HCT116 (cell line): ENCODE measurements at regions not wholly inside any gene's neighbourhood (a gene's known extent, or its start where the extent isn't known, plus 50 kb on each side); places are given as distances from the start of the nearest gene placed in this dataset.

Experiments
- ATAC-seq: fragments of 200-7000 bp; cut with Tn5 transposase; 2 replicates; pipeline ENCODE4 v1.9.1; 2020; ENCODE audit warnings: mild to moderate bottlenecking, moderate library complexity
- BruUV-seq: library from RNA; stranded (reverse); fragments of 400-500 nt; replicated peaks from 2 replicates; lab custom pipeline; 2021; lab: Mats Ljungman, UMichigan
- CTCF ChIA-PET: fragments of 300-600 bp; sonication (Branson Sonifier 250); formaldehyde crosslinking; loops from one replicate; lab custom pipeline; 2021; ENCODE audit warnings: antibody characterized with exemption; lab: Charles Lee
- POLR2A ChIA-PET: fragments of 300-600, 350-600 bp; sonication (Branson Sonifier 250); formaldehyde crosslinking; loops from one replicate; lab custom pipeline; 2021; ENCODE audit warnings: antibody characterized with exemption; lab: Charles Lee
- RAD21 ChIA-PET, 2 experiments: fragments of 300-600 bp; sonication (Branson Sonifier 250); formaldehyde crosslinking; loops; one replicate each; lab custom pipeline; 2023; ENCODE audit warnings: low total read pairs in 2 of 2; ENCODE audit not compliant: uncharacterized antibody in 2 of 2, unreplicated experiment in 2 of 2, low non-redundant PET in 1 of 2; lab: Charles Lee
- DNase-seq: peaks from one replicate; pipeline ENCODE4 v3.0.0-alpha.2; 2010; ENCODE audit warnings: low read depth, low spot score
- H2AFZ ChIP-seq: fragments of 200-600 bp; shearing (Covaris generic), sonication (generic); 2 replicates; pipeline ENCODE4 v1.6.1; 2017; ENCODE audit warnings: low read depth, mixed run types, mixed read lengths, antibody characterized with exemption, low read length; ENCODE audit not compliant: poor library complexity, severe bottlenecking
- H3K27ac ChIP-seq: 2 replicates; pipeline ENCODE4 v1.5.1; 2012; ENCODE audit warnings: low read depth, low read length
- H3K27me3 ChIP-seq: fragments of 200-600 bp; sonication (generic); 2 replicates; pipeline ENCODE4 v1.6.1; 2016; ENCODE audit warnings: mixed run types, low read length, mixed read lengths; ENCODE audit not compliant: insufficient read depth
- H3K36me3 ChIP-seq, 2 experiments: fragments of 200-500 bp in 1 of 2; fragments of 200-600 bp in 1 of 2; sonication (Bioruptor generic) in 1 of 2; sonication (generic) in 1 of 2; 2 replicates each; pipeline versions ENCODE4 v1.5.1 to v1.6.1; 2014 to 2016; ENCODE audit warnings: low read length in 2 of 2, inconsistent platforms in 1 of 2, mixed read lengths in 1 of 2, mixed run types in 1 of 2; ENCODE audit not compliant: insufficient read depth in 2 of 2, control insufficient read depth in 1 of 2
- H3K4me1 ChIP-seq, 2 experiments: fragments of 200-600 bp in 1 of 2; sonication (generic) in 1 of 2; 2 replicates each; pipeline versions ENCODE4 v1.5.1 to v1.6.1; 2012 to 2017; ENCODE audit warnings: low read length in 2 of 2, inconsistent platforms in 1 of 2, mild to moderate bottlenecking in 1 of 2, mixed read lengths in 1 of 2, mixed run types in 1 of 2, moderate library complexity in 1 of 2; ENCODE audit not compliant: insufficient read depth in 2 of 2, control insufficient read depth in 1 of 2
- H3K4me2 ChIP-seq: fragments of 200-600 bp; sonication (generic); 2 replicates; pipeline ENCODE4 v1.6.1; 2017; ENCODE audit warnings: mixed run types, low read length, mixed read lengths
- H3K4me3 ChIP-seq, 2 experiments: fragments of 200-600 bp in 1 of 2; sonication (generic) in 1 of 2; replicated peaks in 1 of 2; 2 replicates each; pipeline ENCODE4 v1.5.1; 2011 to 2016; ENCODE audit warnings: low read length in 2 of 2, control low read depth in 1 of 2, low read depth in 1 of 2, mild to moderate bottlenecking in 1 of 2, mixed read lengths in 1 of 2, mixed run types in 1 of 2
- H3K79me2 ChIP-seq: fragments of 200-600 bp; sonication (generic); 2 replicates; pipeline ENCODE4 v1.6.1; 2017; ENCODE audit warnings: mild to moderate bottlenecking, mixed run types, low read length, moderate library complexity, mixed read lengths; ENCODE audit not compliant: insufficient read depth
- H3K9ac ChIP-seq: fragments of 200-600 bp; sonication (generic); 2 replicates; pipeline ENCODE4 v1.6.1; 2016; ENCODE audit warnings: low read length, mixed read lengths
- H3K9me2 ChIP-seq: fragments of 200-600 bp; sonication (generic), shearing (Covaris generic); 2 replicates; pipeline ENCODE4 v1.6.1; 2017; ENCODE audit warnings: mixed run types, mild to moderate bottlenecking, moderate library complexity; ENCODE audit not compliant: insufficient read depth
- H3K9me3 ChIP-seq, 2 experiments: fragments of 200-500 bp in 1 of 2; fragments of 200-600 bp in 1 of 2; sonication (Bioruptor generic) in 1 of 2; sonication (generic) in 1 of 2; 2 replicates each; pipeline ENCODE4 v1.6.1; 2014 to 2017; ENCODE audit warnings: low read length in 2 of 2, mixed read lengths in 2 of 2, inconsistent platforms in 1 of 2, low read depth in 1 of 2, mild to moderate bottlenecking in 1 of 2, mixed run types in 1 of 2, moderate library complexity in 1 of 2; ENCODE audit not compliant: control insufficient read depth in 1 of 2, insufficient read depth in 1 of 2
- H4K20me1 ChIP-seq: fragments of 200-600 bp; sonication (generic), shearing (Covaris generic); 2 replicates; pipeline ENCODE4 v1.6.1; 2017; ENCODE audit warnings: mixed run types, mild to moderate bottlenecking, moderate library complexity; ENCODE audit not compliant: insufficient read depth
- ATF3 ChIP-seq: IDR thresholded peaks from 2 replicates; pipeline ENCODE4 v1.6.1; 2012
- CBX3 ChIP-seq: IDR thresholded peaks from 2 replicates; pipeline ENCODE4 v1.6.1; 2012; ENCODE audit warnings: low read depth
- ELF1 ChIP-seq: IDR thresholded peaks from 2 replicates; pipeline ENCODE4 v1.6.1; 2012; ENCODE audit warnings: low read depth, borderline replicate concordance
- EZH2 ChIP-seq: fragments of 200-600 bp; sonication (generic); IDR thresholded peaks from 2 replicates; pipeline ENCODE4 v1.6.1; 2017; ENCODE audit warnings: antibody characterized with exemption, mixed run types
- FOSL1 ChIP-seq: IDR thresholded peaks from 2 replicates; pipeline ENCODE4 v1.6.1; 2012; ENCODE audit warnings: low read depth
- POLR2AphosphoS5 ChIP-seq: IDR thresholded peaks from 2 replicates; pipeline ENCODE4 v1.6.1; 2011; ENCODE audit warnings: mild to moderate bottlenecking, low read depth, low read length, moderate library complexity
- RAD21 ChIP-seq: IDR thresholded peaks from 2 replicates; pipeline ENCODE4 v1.6.1; 2012; ENCODE audit warnings: low read depth, mild to moderate bottlenecking
- REST ChIP-seq: IDR thresholded peaks from 2 replicates; pipeline ENCODE4 v1.6.1; 2012; ENCODE audit warnings: low read depth
- SP1 ChIP-seq: IDR thresholded peaks from 2 replicates; pipeline ENCODE4 v1.6.1; 2012; ENCODE audit warnings: low read depth
- SRF ChIP-seq: IDR thresholded peaks from 2 replicates; pipeline ENCODE4 v1.6.1; 2012; ENCODE audit warnings: low read depth
- TCF7L2 ChIP-seq: IDR thresholded peaks from 2 replicates; pipeline ENCODE4 v1.7.0; 2011; ENCODE audit warnings: borderline replicate concordance, inconsistent platforms; ENCODE audit not compliant: insufficient read depth, insufficient read length; ENCODE audit errors: extremely low read depth
- YY1 ChIP-seq: IDR thresholded peaks from 2 replicates; pipeline ENCODE4 v1.6.1; 2011; ENCODE audit warnings: low read length, low read depth, moderate library complexity, mild to moderate bottlenecking; ENCODE audit not compliant: insufficient replicate concordance; ENCODE audit errors: extremely low read depth
- ZBTB33 ChIP-seq: IDR thresholded peaks from 2 replicates; pipeline ENCODE4 v1.6.1; 2011; ENCODE audit warnings: mild to moderate bottlenecking, low read length, moderate library complexity; ENCODE audit not compliant: insufficient replicate concordance; ENCODE audit errors: extremely low read depth
- ZNF274 ChIP-seq: fragments of 200-500 bp; sonication (Bioruptor generic); IDR thresholded peaks from 2 replicates; pipeline ENCODE4 v1.6.1; 2014; ENCODE audit warnings: mild to moderate bottlenecking, low read depth, low read length, inconsistent platforms
- intact Hi-C: fragments of 100-400 bp; cut with micrococcal nuclease; formaldehyde crosslinking; loops from 2 replicates; pipeline ENCODE4 v1.10.0; 2022
- TF ChIP-seq, protein P1 (sequence below), 3 experiments: fragments of 200-600 bp in 1 of 3; sonication (generic) in 1 of 3; IDR thresholded peaks in 2 of 3; conservative IDR thresholded peaks in 1 of 3; 2 replicates each; pipeline ENCODE4 v1.5.1; 2012 to 2017; ENCODE audit warnings: low read depth in 2 of 3, low read length in 2 of 3, antibody characterized with exemption in 1 of 3, borderline replicate concordance in 1 of 3, control low read depth in 1 of 3, mild to moderate bottlenecking in 1 of 3, mixed read lengths in 1 of 3, mixed run types in 1 of 3, moderate library complexity in 1 of 3; ENCODE audit not compliant: insufficient read depth in 1 of 3

DNA sequence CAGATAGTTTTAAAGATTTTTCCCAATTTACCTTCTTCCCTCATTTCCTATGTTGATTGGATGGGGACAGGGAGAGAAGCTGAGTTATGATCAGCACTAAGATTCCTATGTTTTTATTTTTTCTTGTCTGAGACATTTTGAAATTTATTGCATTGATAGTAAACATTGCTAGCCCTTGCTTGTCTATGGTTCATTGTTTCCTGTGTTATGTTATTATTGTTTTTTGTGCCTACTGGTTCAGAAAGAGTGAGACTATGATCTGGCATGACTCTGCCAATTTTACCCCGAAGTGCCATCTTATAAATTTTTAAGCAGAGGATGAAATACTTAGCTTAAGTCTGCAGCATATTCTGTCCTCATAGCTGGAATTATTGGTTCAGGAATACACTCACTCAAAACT lies 478.5 kb downstream of the MBD2 start:
- DNase-seq (no peak), ATAC-seq (no peak)
- no peaks in the 10 kb centered on the region for H3K4me1 ChIP-seq
- H3K27ac ChIP-seq, result no peak overlapping the region
- TF ChIP-seq ATF3, result no peak
- no peak for TF ChIP-seq ZNF274
- TF ChIP-seq EZH2, result no peak
- TF ChIP-seq, protein P1, sequence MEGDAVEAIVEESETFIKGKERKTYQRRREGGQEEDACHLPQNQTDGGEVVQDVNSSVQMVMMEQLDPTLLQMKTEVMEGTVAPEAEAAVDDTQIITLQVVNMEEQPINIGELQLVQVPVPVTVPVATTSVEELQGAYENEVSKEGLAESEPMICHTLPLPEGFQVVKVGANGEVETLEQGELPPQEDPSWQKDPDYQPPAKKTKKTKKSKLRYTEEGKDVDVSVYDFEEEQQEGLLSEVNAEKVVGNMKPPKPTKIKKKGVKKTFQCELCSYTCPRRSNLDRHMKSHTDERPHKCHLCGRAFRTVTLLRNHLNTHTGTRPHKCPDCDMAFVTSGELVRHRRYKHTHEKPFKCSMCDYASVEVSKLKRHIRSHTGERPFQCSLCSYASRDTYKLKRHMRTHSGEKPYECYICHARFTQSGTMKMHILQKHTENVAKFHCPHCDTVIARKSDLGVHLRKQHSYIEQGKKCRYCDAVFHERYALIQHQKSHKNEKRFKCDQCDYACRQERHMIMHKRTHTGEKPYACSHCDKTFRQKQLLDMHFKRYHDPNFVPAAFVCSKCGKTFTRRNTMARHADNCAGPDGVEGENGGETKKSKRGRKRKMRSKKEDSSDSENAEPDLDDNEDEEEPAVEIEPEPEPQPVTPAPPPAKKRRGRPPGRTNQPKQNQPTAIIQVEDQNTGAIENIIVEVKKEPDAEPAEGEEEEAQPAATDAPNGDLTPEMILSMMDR (IDR thresholded peaks at IDR 0.05 in 2 of 3, conservative IDR thresholded peaks at IDR 0.05 in 1 of 3; ENCODE audit: borderline replicate concordance in 1 of 3, insufficient read depth in 1 of 3, low read depth in 2 of 3, low read length in 2 of 3), result no peak
- no peak for TF ChIP-seq ZBTB33
- TF ChIP-seq FOSL1, result no peak
- TF ChIP-seq SP1, result no peak
- no peak for TF ChIP-seq CBX3
- TF ChIP-seq TCF7L2, result no peak
- no peak for TF ChIP-seq YY1
- TF ChIP-seq POLR2AphosphoS5, result no peak
- no peak for TF ChIP-seq ELF1
- no peak for TF ChIP-seq REST
- TF ChIP-seq SRF, result no peak
- TF ChIP-seq RAD21, result no peak
- H3K4me3 ChIP-seq, result no peak overlapping the region
- peaks cover 0 to 11% of the 10 kb centered on the region in 2 experiments; a peak in 2 of 4 replicates for H3K9me3 ChIP-seq
- H3K27me3 ChIP-seq, result no peaks in the 10 kb centered on the region
- no peak overlapping the region for H2AFZ ChIP-seq
- no TSS peak for BruUV-seq
- RAD21 ChIA-PET, result no interaction called here
- CTCF ChIA-PET, result no interaction called here
- H3K36me3 ChIP-seq, result no peaks in the 10 kb centered on the region
- H4K20me1 ChIP-seq, result no peaks in the 10 kb centered on the region
- H3K9ac ChIP-seq, result no peak overlapping the region
- POLR2A ChIA-PET, result no interaction called here
- intact Hi-C loops, result no loop called here
- H3K9me2 ChIP-seq, result no peaks in the 10 kb centered on the region
- H3K4me2 ChIP-seq, result no peak overlapping the region
- H3K79me2 ChIP-seq, result no peaks in the 10 kb centered on the region
